ENCODE measurements at regions not wholly inside any gene's neighbourhood (a gene's known extent, or its start where the extent isn't known, plus 50 kb on each side); places are given as distances from the start of the nearest gene placed in this dataset.
"Not testable (repeated sequence)": the region's sequence is repeated elsewhere in the genome, so short reads cannot be mapped to it uniquely, and the experiment has no call there.

- H2AFZ ChIP-seq (ENCODE audit: low read length), result no peak overlapping the region
Measured at GRCh38 chr6:150499882-150500312, 99.8 kb upstream of the PLEKHG1 start.

GRCh38 chr6:150500568-150500967, 99.1 kb upstream of the PLEKHG1 start:
- DNase-seq; H3K79me2 ChIP-seq (ENCODE audit: low read length); H3K9me3 ChIP-seq (ENCODE audit: low read length); H3K4me3 ChIP-seq (ENCODE audit: low read length); POLR2A ChIA-PET (ENCODE audit: unreplicated experiment); H3K36me3 ChIP-seq (ENCODE audit: low read depth, low read length); H4K20me1 ChIP-seq (ENCODE audit: low read length); H3K27ac ChIP-seq (ENCODE audit: low read length); H3F3A ChIP-seq (ENCODE audit: low read length, unreplicated experiment); BruUV-seq (replicated peaks); CTCF ChIA-PET; H3K9me2 ChIP-seq (replicated peaks; ENCODE audit: low read length); H3K27me3 ChIP-seq (ENCODE audit: low read length); H3K4me2 ChIP-seq (ENCODE audit: low read length); intact Hi-C loops (cut with micrococcal nuclease); H3K9ac ChIP-seq (ENCODE audit: low read length); H3K4me1 ChIP-seq (ENCODE audit: insufficient read depth, low read length); ATAC-seq; H2AFZ ChIP-seq (ENCODE audit: low read length): not testable (repeated sequence)

More at GRCh38 chr6:150499882-150500312, 99.8 kb upstream of the PLEKHG1 start:
- DNase-seq (no peak), ATAC-seq (no peak)
- H3K9me2 ChIP-seq (replicated peaks; ENCODE audit: low read length), result no peaks in the 10 kb centered on the region
- no peaks in the 10 kb centered on the region for H3K9me3 ChIP-seq (ENCODE audit: low read length)
- H3K27ac ChIP-seq (ENCODE audit: low read length), result no peak overlapping the region
- no peak overlapping the region for H3K4me2 ChIP-seq (ENCODE audit: low read length)
- no peak for TF ChIP-seq CTCF (conservative IDR thresholded peaks at IDR 0.05; ENCODE audit: low read depth, low read length)
- no peak for TF ChIP-seq EZH2 (IDR thresholded peaks at IDR 0.05; ENCODE audit: low read length, unreplicated experiment)
- no peak for TF ChIP-seq EZH2phosphoT487 (IDR thresholded peaks at IDR 0.05; ENCODE audit: borderline replicate concordance, low read length)
- intact Hi-C loops (cut with micrococcal nuclease), result no loop called here
- H3K9ac ChIP-seq (ENCODE audit: low read length), result no peak overlapping the region
- H3K4me1 ChIP-seq (ENCODE audit: insufficient read depth, low read length), result no peaks in the 10 kb centered on the region
- H3K36me3 ChIP-seq (ENCODE audit: low read depth, low read length), result no peaks in the 10 kb centered on the region
- no peak overlapping the region for H3K4me3 ChIP-seq (ENCODE audit: low read length)
- no peaks in the 10 kb centered on the region for H3K79me2 ChIP-seq (ENCODE audit: low read length)
- ChIA-PET POLR2A (ENCODE audit: unreplicated experiment) (no interaction called here), CTCF (no interaction called here)
- no peaks in the 10 kb centered on the region for H3K27me3 ChIP-seq (ENCODE audit: low read length)
- no peaks in the 10 kb centered on the region for H4K20me1 ChIP-seq (ENCODE audit: low read length)
- H3F3A ChIP-seq (ENCODE audit: low read length, unreplicated experiment), result no peaks in the 10 kb centered on the region
- no TSS peak for BruUV-seq (replicated peaks)

- no peaks in the 10 kb centered on the region for H3K79me2 ChIP-seq (ENCODE audit: low read length)
- no peaks in the 10 kb centered on the region for H3K27me3 ChIP-seq (ENCODE audit: low read length)
- ATAC-seq (no peak), DNase-seq (no peak)
- POLR2A ChIA-PET (ENCODE audit: unreplicated experiment), result no interaction called here
- no peak overlapping the region for H3K4me3 ChIP-seq (ENCODE audit: low read length)
- H3K36me3 ChIP-seq (ENCODE audit: low read depth, low read length), result no peaks in the 10 kb centered on the region
- H4K20me1 ChIP-seq (ENCODE audit: low read length), result no peaks in the 10 kb centered on the region
- no peak overlapping the region for H3K4me2 ChIP-seq (ENCODE audit: low read length)
- TF ChIP-seq CTCF (conservative IDR thresholded peaks at IDR 0.05; ENCODE audit: low read depth, low read length) (no peak), EZH2 (IDR thresholded peaks at IDR 0.05; ENCODE audit: low read length, unreplicated experiment) (no peak), EZH2phosphoT487 (IDR thresholded peaks at IDR 0.05; ENCODE audit: borderline replicate concordance, low read length) (no peak)
- no peaks in the 10 kb centered on the region for H3K9me3 ChIP-seq (ENCODE audit: low read length)
- intact Hi-C loops (cut with micrococcal nuclease), result no loop called here
- H2AFZ ChIP-seq (ENCODE audit: low read length), result no peak overlapping the region
- H3F3A ChIP-seq (ENCODE audit: low read length, unreplicated experiment), result no peaks in the 10 kb centered on the region
- BruUV-seq (replicated peaks), result no TSS peak
- no peak overlapping the region for H3K9ac ChIP-seq (ENCODE audit: low read length)
- H3K27ac ChIP-seq (ENCODE audit: low read length), result no peak overlapping the region
- H3K4me1 ChIP-seq (ENCODE audit: insufficient read depth, low read length), result no peaks in the 10 kb centered on the region
- H3K9me2 ChIP-seq (replicated peaks; ENCODE audit: low read length), result no peaks in the 10 kb centered on the region
- CTCF ChIA-PET, result no interaction called here
Measured at GRCh38 chr6:150503041-150503440, 96.6 kb upstream of the PLEKHG1 start.
